SK-N-SH treated with all-trans-retinoic acid at 6 μM for 48 hours (cell line): ENCODE measurements at regions not wholly inside any gene's neighbourhood (a gene's known extent, or its start where the extent isn't known, plus 50 kb on each side); places are given as distances from the start of the nearest gene placed in this dataset.

Experiments used
- ARNTL ChIP-seq: fragments of 450-650 bp; formaldehyde crosslinking; IDR thresholded peaks from 2 replicates; pipeline ENCODE4 v1.5.0; 2020; ENCODE audit warnings: low read depth, mild to moderate bottlenecking, moderate library complexity, borderline replicate concordance
- BACH2 ChIP-seq: fragments of 250-450 bp; sonication (Bioruptor Pico); IDR thresholded peaks from 2 replicates; pipeline ENCODE4 v1.9.0; 2021; ENCODE audit warnings: mild to moderate bottlenecking, borderline replicate concordance
- CREB5 ChIP-seq: fragments of 250-450 bp; sonication (Bioruptor Pico); IDR thresholded peaks from 2 replicates; pipeline ENCODE4 v1.5.1; 2020; ENCODE audit warnings: low read depth, mild to moderate bottlenecking, moderate library complexity
- OSR1 ChIP-seq: fragments of 250-450 bp; sonication (Bioruptor Pico); IDR thresholded peaks from 2 replicates; pipeline ENCODE4 v1.8.0; 2022; ENCODE audit warnings: moderate library complexity, mild to moderate bottlenecking, inconsistent platforms
- PPARA ChIP-seq: fragments of 250-450 bp; sonication (Bioruptor Pico); IDR thresholded peaks from 2 replicates; pipeline ENCODE4 v1.5.0; 2020; ENCODE audit warnings: mild to moderate bottlenecking, borderline replicate concordance
- SNAI2 ChIP-seq: fragments of 250-450 bp; sonication (Bioruptor Pico); IDR thresholded peaks from 2 replicates; pipeline ENCODE4 v1.5.0; 2020; ENCODE audit warnings: mild to moderate bottlenecking, moderate library complexity
- ZFP3 ChIP-seq: fragments of 250-450 bp; sonication (Bioruptor Pico); IDR thresholded peaks from 2 replicates; pipeline ENCODE4 v1.5.0; 2020; ENCODE audit warnings: mild to moderate bottlenecking, moderate library complexity
- ZFP30 ChIP-seq: fragments of 450-650 bp; formaldehyde crosslinking; IDR thresholded peaks from 2 replicates; pipeline ENCODE4 v1.5.0; 2022; ENCODE audit warnings: mild to moderate bottlenecking, moderate library complexity
- ZNF565 ChIP-seq: fragments of 450-650 bp; formaldehyde crosslinking; conservative IDR thresholded peaks from 2 replicates; pipeline ENCODE4 v1.5.0; 2020; ENCODE audit warnings: low read depth, mild to moderate bottlenecking, moderate library complexity
- ZNF8 ChIP-seq: fragments of 450-650 bp; formaldehyde crosslinking; IDR thresholded peaks from 2 replicates; pipeline ENCODE4 v1.5.0; 2020; ENCODE audit warnings: mild to moderate bottlenecking, moderate library complexity
- TF ChIP-seq, protein P1 (sequence below): fragments of 250-450 bp; sonication (Bioruptor Pico); IDR thresholded peaks from 2 replicates; pipeline ENCODE4 v1.8.0; 2020; ENCODE audit warnings: mild to moderate bottlenecking, moderate library complexity, borderline replicate concordance

DNA sequence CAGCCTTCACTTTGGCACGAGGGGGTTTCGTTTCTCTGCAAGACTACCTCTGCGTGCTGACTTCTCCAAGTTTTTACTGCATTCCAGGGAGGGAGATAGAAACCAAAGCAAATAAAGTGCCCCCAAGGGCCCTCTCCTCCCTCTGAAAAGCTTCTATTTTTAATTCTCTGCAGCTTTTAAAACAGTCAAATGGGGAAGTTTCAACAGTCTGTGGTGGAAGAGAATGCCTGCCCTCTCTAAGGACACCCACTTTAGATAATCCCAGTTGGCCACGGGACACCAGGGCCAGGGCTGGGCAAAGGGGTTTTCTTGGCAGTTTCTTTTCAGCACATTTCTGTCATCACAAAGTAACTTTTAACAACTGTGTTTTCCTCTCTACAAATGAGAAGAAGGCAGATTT lies 386.7 kb upstream of the NPVF start:
- no peak for TF ChIP-seq ZFP30 (CRISPR knock-in tag)
- TF ChIP-seq ZNF565 (CRISPR knock-in tag), result no peak
- TF ChIP-seq ZFP3 (CRISPR knock-in tag), result no peak
- TF ChIP-seq CREB5 (CRISPR knock-in tag), result no peak
- TF ChIP-seq, protein P1, sequence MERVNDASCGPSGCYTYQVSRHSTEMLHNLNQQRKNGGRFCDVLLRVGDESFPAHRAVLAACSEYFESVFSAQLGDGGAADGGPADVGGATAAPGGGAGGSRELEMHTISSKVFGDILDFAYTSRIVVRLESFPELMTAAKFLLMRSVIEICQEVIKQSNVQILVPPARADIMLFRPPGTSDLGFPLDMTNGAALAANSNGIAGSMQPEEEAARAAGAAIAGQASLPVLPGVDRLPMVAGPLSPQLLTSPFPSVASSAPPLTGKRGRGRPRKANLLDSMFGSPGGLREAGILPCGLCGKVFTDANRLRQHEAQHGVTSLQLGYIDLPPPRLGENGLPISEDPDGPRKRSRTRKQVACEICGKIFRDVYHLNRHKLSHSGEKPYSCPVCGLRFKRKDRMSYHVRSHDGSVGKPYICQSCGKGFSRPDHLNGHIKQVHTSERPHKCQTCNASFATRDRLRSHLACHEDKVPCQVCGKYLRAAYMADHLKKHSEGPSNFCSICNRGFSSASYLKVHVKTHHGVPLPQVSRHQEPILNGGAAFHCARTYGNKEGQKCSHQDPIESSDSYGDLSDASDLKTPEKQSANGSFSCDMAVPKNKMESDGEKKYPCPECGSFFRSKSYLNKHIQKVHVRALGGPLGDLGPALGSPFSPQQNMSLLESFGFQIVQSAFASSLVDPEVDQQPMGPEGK (CRISPR knock-in tag), result no peak
- TF ChIP-seq SNAI2 (CRISPR knock-in tag), result no peak
- no peak for TF ChIP-seq ZNF8 (CRISPR knock-in tag)
- no peak for TF ChIP-seq OSR1 (CRISPR knock-in tag)
- TF ChIP-seq BACH2 (CRISPR knock-in tag), result no peak
- TF ChIP-seq PPARA (CRISPR knock-in tag), result no peak
- no peak for TF ChIP-seq ARNTL (CRISPR knock-in tag)
